ENCODE measurements at regions not wholly inside any gene's neighbourhood (a gene's known extent, or its start where the extent isn't known, plus 50 kb on each side); places are given as distances from the start of the nearest gene placed in this dataset.

DNA sequence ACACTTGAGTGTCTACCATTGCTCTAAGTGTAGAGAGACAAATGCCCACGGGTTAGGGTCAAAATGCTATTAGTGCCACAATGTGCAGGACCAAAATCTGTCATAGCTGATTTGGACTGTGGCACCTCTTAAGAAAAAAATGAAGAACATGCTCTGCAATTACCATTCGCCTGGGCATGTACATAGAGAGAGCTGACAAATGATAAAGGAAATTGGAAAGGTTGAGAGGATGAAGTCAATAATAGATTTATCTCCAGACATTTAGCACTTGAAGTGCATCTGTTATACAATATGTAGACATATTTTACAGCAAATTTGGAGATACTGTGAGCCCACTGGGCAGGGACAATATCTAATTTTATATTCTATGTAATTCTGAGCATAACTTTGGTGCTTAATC is 804.4 kb downstream of the SATB2 start:
- Histone ChIP-seq H3K4me1 (ENCODE audit: control insufficient read depth, extremely low read depth, insufficient read depth, low read length) (no peaks in the 10 kb centered on the region), H3K79me2 (ENCODE audit: control insufficient read depth, insufficient read depth, low read length) (no peaks in the 10 kb centered on the region), H3K9ac (ENCODE audit: control insufficient read depth, extremely low read depth, insufficient read depth, low read length) (no peak overlapping the region), H3K9me1 (ENCODE audit: control insufficient read depth, extremely low read depth, insufficient read depth, low read length) (no peaks in the 10 kb centered on the region), H3K4me3 (ENCODE audit: control insufficient read depth in 2 of 3, extremely low read depth in 1 of 3, insufficient read depth in 2 of 3, low read depth in 1 of 3, low read length in 3 of 3) (no peak overlapping the region), H3K36me3 (ENCODE audit: control insufficient read depth in 2 of 2, extremely low read depth in 1 of 2, insufficient read depth in 2 of 2, low read length in 2 of 2) (no peaks in the 10 kb centered on the region), H3K27me3 (ENCODE audit: control insufficient read depth, extremely low read depth, insufficient read depth, low read length) (no peaks in the 10 kb centered on the region), H2AFZ (ENCODE audit: control insufficient read depth, low read length) (no peak overlapping the region), H4K20me1 (ENCODE audit: control insufficient read depth, extremely low read depth, insufficient read depth, low read length) (no peaks in the 10 kb centered on the region), H3K9me3 (ENCODE audit: control insufficient read depth, low read depth, low read length) (no peaks in the 10 kb centered on the region), H3K27ac (ENCODE audit: control insufficient read depth, insufficient read depth, low read length) (no peak overlapping the region), H3K4me2 (ENCODE audit: control insufficient read depth, extremely low read depth, insufficient read depth, low read depth, low read length) (no peak overlapping the region)
- DNase-seq (ENCODE audit: low read depth, low spot score) (no peak), FAIRE-seq (no peak)
- dilution Hi-C loops (cut with MboI; ENCODE audit: extremely low pct_ligation_motif_present, low sequenced_read_pairs), result no loop called here
- TF ChIP-seq EZH2 (IDR thresholded peaks at IDR 0.05; ENCODE audit: low read length), result no peak
- TF ChIP-seq CTCF (optimal IDR thresholded peaks at IDR 0.05 in 1 of 3, IDR thresholded peaks at IDR 0.05 in 1 of 3, conservative IDR thresholded peaks at IDR 0.05 in 1 of 3; ENCODE audit: extremely low read depth in 1 of 3, insufficient read depth in 2 of 3, low read length in 3 of 3), result no peak

GRCh38 chr2:198652461-198652860 is 805.3 kb downstream of the SATB2 start:
- Histone ChIP-seq H3K4me1 (ENCODE audit: control insufficient read depth, extremely low read depth, insufficient read depth, low read length) (no peaks in the 10 kb centered on the region), H4K20me1 (ENCODE audit: control insufficient read depth, extremely low read depth, insufficient read depth, low read length) (no peaks in the 10 kb centered on the region), H3K9ac (ENCODE audit: control insufficient read depth, extremely low read depth, insufficient read depth, low read length) (no peak overlapping the region), H3K9me3 (ENCODE audit: control insufficient read depth, low read depth, low read length) (no peaks in the 10 kb centered on the region), H3K79me2 (ENCODE audit: control insufficient read depth, insufficient read depth, low read length) (no peaks in the 10 kb centered on the region), H3K4me3 (ENCODE audit: control insufficient read depth in 2 of 3, extremely low read depth in 1 of 3, insufficient read depth in 2 of 3, low read depth in 1 of 3, low read length in 3 of 3) (no peak overlapping the region), H3K36me3 (ENCODE audit: control insufficient read depth in 2 of 2, extremely low read depth in 1 of 2, insufficient read depth in 2 of 2, low read length in 2 of 2) (no peaks in the 10 kb centered on the region), H3K27me3 (ENCODE audit: control insufficient read depth, extremely low read depth, insufficient read depth, low read length) (no peaks in the 10 kb centered on the region), H3K27ac (ENCODE audit: control insufficient read depth, insufficient read depth, low read length) (no peak overlapping the region), H3K9me1 (ENCODE audit: control insufficient read depth, extremely low read depth, insufficient read depth, low read length) (no peaks in the 10 kb centered on the region), H2AFZ (ENCODE audit: control insufficient read depth, low read length) (no peak overlapping the region), H3K4me2 (ENCODE audit: control insufficient read depth, extremely low read depth, insufficient read depth, low read depth, low read length) (no peak overlapping the region)
- dilution Hi-C loops (cut with MboI; ENCODE audit: extremely low pct_ligation_motif_present, low sequenced_read_pairs), result no loop called here
- TF ChIP-seq EZH2 (IDR thresholded peaks at IDR 0.05; ENCODE audit: low read length) (no peak), CTCF (optimal IDR thresholded peaks at IDR 0.05 in 1 of 3, IDR thresholded peaks at IDR 0.05 in 1 of 3, conservative IDR thresholded peaks at IDR 0.05 in 1 of 3; ENCODE audit: extremely low read depth in 1 of 3, insufficient read depth in 2 of 3, low read length in 3 of 3) (no peak)
- no peak for FAIRE-seq
- no peak for DNase-seq (ENCODE audit: low read depth, low spot score)

Data from keratinocyte (primary cell).